ENCODE measurements at regions not wholly inside any gene's neighbourhood (a gene's known extent, or its start where the extent isn't known, plus 50 kb on each side); places are given as distances from the start of the nearest gene placed in this dataset.
"Not testable (repeated sequence)": the region's sequence is repeated elsewhere in the genome, so short reads cannot be mapped to it uniquely, and the experiment has no call there.

DNA sequence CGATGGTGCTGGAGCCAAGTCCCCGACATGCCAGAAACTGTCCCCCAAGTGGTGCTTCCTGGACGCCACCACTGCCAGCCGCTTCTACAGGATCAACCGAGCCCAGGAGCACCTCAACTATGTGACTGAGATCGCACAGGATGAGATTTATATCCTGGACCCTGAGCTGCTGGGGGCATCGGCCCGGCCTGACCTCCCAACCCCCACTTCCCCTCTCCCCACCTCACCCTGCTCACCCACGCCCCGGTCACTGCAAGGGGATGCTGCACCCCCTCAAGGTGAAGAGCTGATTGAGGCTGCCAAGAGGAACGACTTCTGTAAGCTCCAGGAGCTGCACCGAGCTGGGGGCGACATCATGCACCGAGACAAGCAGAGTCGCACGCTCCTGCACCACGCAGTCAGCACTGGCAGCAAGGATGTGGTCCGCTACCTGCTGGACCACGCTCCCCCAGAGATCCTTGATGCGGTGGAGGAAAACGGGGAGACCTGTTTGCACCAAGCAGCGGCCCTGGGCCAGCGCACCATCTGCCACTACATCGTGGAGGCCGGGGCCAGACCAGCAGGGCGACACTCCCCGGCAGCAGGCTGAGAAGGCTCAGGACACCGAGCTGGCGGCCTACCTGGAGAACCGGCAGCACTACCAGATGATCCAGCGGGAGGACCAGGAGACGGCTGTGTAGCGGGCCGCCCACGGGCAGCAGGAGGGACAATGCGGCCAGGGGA, 91.0 kb downstream of the LACC1 start:
- not testable (repeated sequence) for H3K27ac ChIP-seq (ENCODE audit: insufficient read depth, low read length); H3K36me3 ChIP-seq (ENCODE audit: control insufficient read depth, insufficient read depth, low read length); H3K9me3 ChIP-seq (ENCODE audit: control insufficient read depth, insufficient read depth, low read depth, low read length); H3K4me1 ChIP-seq (ENCODE audit: control insufficient read depth, extremely low read depth, insufficient read depth, low read length); H4K20me1 ChIP-seq (ENCODE audit: control insufficient read depth, extremely low read depth, insufficient read depth, low read length); DNase-seq (ENCODE audit: low read depth in 2 of 2); H3K27me3 ChIP-seq (ENCODE audit: control insufficient read depth, insufficient read depth, low read length); H3K79me2 ChIP-seq (ENCODE audit: control insufficient read depth, insufficient read depth, low read length); H3K9ac ChIP-seq (ENCODE audit: insufficient read depth, low read length); H3K4me2 ChIP-seq (ENCODE audit: extremely low read depth, insufficient read depth, low read length); H3K4me3 ChIP-seq (replicated peaks in 1 of 4; ENCODE audit: control extremely low read depth in 1 of 4, insufficient read depth in 1 of 4, low read depth in 3 of 4, low read length in 4 of 4); H2AFZ ChIP-seq (ENCODE audit: low read length)

DNA sequence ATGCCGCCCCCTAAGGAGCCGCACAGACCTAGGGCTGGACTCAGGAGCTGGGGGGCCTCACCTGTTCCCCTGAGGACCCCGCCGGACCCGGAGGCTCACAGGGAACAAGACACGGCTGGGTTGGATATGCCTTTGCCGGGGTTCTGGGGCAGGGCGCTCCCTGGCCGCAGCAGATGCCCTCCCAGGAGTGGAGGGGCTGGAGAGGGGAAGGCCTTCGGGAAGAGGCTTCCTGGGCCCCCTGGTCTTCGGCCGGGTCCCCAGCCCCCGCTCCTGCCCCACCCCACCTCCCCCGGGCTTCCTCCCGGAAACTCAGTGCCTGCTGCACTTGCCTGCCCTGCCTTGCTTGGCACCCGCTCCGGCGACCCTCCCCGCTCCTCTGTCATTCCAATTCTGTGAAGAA, 91.6 kb downstream of the LACC1 start:
- H3K9me3 ChIP-seq (ENCODE audit: control insufficient read depth, insufficient read depth, low read depth, low read length); DNase-seq (ENCODE audit: low read depth in 2 of 2); H3K36me3 ChIP-seq (ENCODE audit: control insufficient read depth, insufficient read depth, low read length); H3K4me2 ChIP-seq (ENCODE audit: extremely low read depth, insufficient read depth, low read length); H4K20me1 ChIP-seq (ENCODE audit: control insufficient read depth, extremely low read depth, insufficient read depth, low read length); H3K9ac ChIP-seq (ENCODE audit: insufficient read depth, low read length); H3K4me3 ChIP-seq (replicated peaks in 1 of 4; ENCODE audit: control extremely low read depth in 1 of 4, insufficient read depth in 1 of 4, low read depth in 3 of 4, low read length in 4 of 4); H3K4me1 ChIP-seq (ENCODE audit: control insufficient read depth, extremely low read depth, insufficient read depth, low read length); H2AFZ ChIP-seq (ENCODE audit: low read length); H3K27me3 ChIP-seq (ENCODE audit: control insufficient read depth, insufficient read depth, low read length); H3K27ac ChIP-seq (ENCODE audit: insufficient read depth, low read length); H3K79me2 ChIP-seq (ENCODE audit: control insufficient read depth, insufficient read depth, low read length): not testable (repeated sequence)

DNA sequence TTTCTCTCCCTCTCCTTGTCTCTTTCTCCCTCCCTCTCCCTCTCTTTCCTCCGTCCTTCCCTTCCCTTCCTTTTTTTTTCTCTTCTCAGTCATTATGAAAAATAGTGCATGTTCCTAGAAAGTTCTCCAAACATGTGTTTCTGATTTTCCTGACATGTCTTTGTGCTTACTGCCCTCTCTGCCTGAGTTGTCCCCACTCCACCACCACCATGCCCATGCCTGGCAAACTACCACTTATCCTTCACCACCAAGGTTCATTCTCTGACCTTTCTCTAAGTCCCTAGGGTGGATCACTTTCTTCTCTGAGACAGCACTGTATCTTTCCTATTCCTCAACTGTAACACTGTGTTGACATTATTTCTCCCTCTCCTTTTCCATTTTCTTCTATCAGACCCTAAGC, 98.2 kb downstream of the LACC1 start:
- Histone ChIP-seq H3K36me3 (ENCODE audit: control insufficient read depth, insufficient read depth, low read length) (no peaks in the 10 kb centered on the region), H3K27ac (ENCODE audit: insufficient read depth, low read length) (no peak overlapping the region), H3K9me3 (ENCODE audit: control insufficient read depth, insufficient read depth, low read depth, low read length) (no peaks in the 10 kb centered on the region), H2AFZ (ENCODE audit: low read length) (no peak overlapping the region), H3K27me3 (ENCODE audit: control insufficient read depth, insufficient read depth, low read length) (no peaks in the 10 kb centered on the region), H3K4me1 (ENCODE audit: control insufficient read depth, extremely low read depth, insufficient read depth, low read length) (no peaks in the 10 kb centered on the region), H3K9ac (ENCODE audit: insufficient read depth, low read length) (no peak overlapping the region), H3K4me3 (replicated peaks in 1 of 4; ENCODE audit: control extremely low read depth in 1 of 4, insufficient read depth in 1 of 4, low read depth in 3 of 4, low read length in 4 of 4) (no peak overlapping the region), H3K4me2 (ENCODE audit: extremely low read depth, insufficient read depth, low read length) (no peak overlapping the region), H3K79me2 (ENCODE audit: control insufficient read depth, insufficient read depth, low read length) (no peaks in the 10 kb centered on the region), H4K20me1 (ENCODE audit: control insufficient read depth, extremely low read depth, insufficient read depth, low read length) (no peaks in the 10 kb centered on the region)
- DNase-seq (ENCODE audit: low read depth in 2 of 2): no peak
- TF ChIP-seq EZH2 (IDR thresholded peaks at IDR 0.05; ENCODE audit: low read length, missing control alignments): no peak
- TF ChIP-seq, protein P1, sequence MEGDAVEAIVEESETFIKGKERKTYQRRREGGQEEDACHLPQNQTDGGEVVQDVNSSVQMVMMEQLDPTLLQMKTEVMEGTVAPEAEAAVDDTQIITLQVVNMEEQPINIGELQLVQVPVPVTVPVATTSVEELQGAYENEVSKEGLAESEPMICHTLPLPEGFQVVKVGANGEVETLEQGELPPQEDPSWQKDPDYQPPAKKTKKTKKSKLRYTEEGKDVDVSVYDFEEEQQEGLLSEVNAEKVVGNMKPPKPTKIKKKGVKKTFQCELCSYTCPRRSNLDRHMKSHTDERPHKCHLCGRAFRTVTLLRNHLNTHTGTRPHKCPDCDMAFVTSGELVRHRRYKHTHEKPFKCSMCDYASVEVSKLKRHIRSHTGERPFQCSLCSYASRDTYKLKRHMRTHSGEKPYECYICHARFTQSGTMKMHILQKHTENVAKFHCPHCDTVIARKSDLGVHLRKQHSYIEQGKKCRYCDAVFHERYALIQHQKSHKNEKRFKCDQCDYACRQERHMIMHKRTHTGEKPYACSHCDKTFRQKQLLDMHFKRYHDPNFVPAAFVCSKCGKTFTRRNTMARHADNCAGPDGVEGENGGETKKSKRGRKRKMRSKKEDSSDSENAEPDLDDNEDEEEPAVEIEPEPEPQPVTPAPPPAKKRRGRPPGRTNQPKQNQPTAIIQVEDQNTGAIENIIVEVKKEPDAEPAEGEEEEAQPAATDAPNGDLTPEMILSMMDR (conservative IDR thresholded peaks at IDR 0.05 in 1 of 2, IDR thresholded peaks at IDR 0.05 in 1 of 2; ENCODE audit: low read depth in 1 of 2, low read length in 2 of 2): no peak

DNA sequence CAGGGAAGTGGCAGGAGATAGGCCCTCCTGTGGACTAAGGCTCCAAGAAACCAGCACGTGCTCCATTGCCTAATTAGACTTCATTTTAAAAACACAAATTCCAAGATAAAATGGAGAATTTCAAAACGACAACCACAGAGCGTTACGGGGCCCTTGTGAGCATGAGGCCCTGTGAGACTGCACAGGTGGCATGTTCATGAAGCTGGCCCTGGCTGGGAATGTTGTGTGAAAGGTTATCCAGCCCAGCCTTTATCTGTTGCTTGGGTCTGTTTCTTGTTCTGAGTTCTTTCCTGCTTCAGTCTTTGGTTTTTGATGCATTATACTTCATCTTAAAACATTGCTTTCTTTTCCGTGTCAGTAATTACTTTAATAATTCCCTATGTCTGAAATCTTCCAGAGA, 99.0 kb downstream of the LACC1 start:
- H3K27ac ChIP-seq (ENCODE audit: insufficient read depth, low read length): no peak overlapping the region
- DNase-seq (ENCODE audit: low read depth in 2 of 2): no peak
- H4K20me1 ChIP-seq (ENCODE audit: control insufficient read depth, extremely low read depth, insufficient read depth, low read length): no peaks in the 10 kb centered on the region
- H3K36me3 ChIP-seq (ENCODE audit: control insufficient read depth, insufficient read depth, low read length): no peaks in the 10 kb centered on the region
- no peak for TF ChIP-seq EZH2 (IDR thresholded peaks at IDR 0.05; ENCODE audit: low read length, missing control alignments)
- TF ChIP-seq, protein P1 (conservative IDR thresholded peaks at IDR 0.05 in 1 of 2, IDR thresholded peaks at IDR 0.05 in 1 of 2; ENCODE audit: low read depth in 1 of 2, low read length in 2 of 2): no peak
- H3K27me3 ChIP-seq (ENCODE audit: control insufficient read depth, insufficient read depth, low read length): no peaks in the 10 kb centered on the region
- H3K9me3 ChIP-seq (ENCODE audit: control insufficient read depth, insufficient read depth, low read depth, low read length): no peaks in the 10 kb centered on the region
- no peak overlapping the region for H3K4me3 ChIP-seq (replicated peaks in 1 of 4; ENCODE audit: control extremely low read depth in 1 of 4, insufficient read depth in 1 of 4, low read depth in 3 of 4, low read length in 4 of 4)
- no peak overlapping the region for H2AFZ ChIP-seq (ENCODE audit: low read length)
- H3K4me2 ChIP-seq (ENCODE audit: extremely low read depth, insufficient read depth, low read length): no peak overlapping the region
- H3K4me1 ChIP-seq (ENCODE audit: control insufficient read depth, extremely low read depth, insufficient read depth, low read length): no peaks in the 10 kb centered on the region
- H3K79me2 ChIP-seq (ENCODE audit: control insufficient read depth, insufficient read depth, low read length): no peaks in the 10 kb centered on the region
- no peak overlapping the region for H3K9ac ChIP-seq (ENCODE audit: insufficient read depth, low read length)

Measured in fibroblast of lung (primary cell).